Stimulated activated CD4-positive, alpha-beta T cell treated with anti-CD3 and anti-CD28 coated beads, Interleukin-15, amount 100 ng/mL, for 48 hours (primary cell): ENCODE measurements at regions not wholly inside any gene's neighbourhood (a gene's known extent, or its start where the extent isn't known, plus 50 kb on each side); places are given as distances from the start of the nearest gene placed in this dataset.

Experiments
- DNase-seq, 2 donors: peaks; one replicate each; pipeline ENCODE4 v3.0.0-alpha.2; 2020; ENCODE audit warnings: low read depth in 2 of 2

GRCh38 chr6:8218861-8219260, 116.5 kb upstream of the EEF1E1 start:
- no peak for DNase-seq

- no peak for DNase-seq
Measured at GRCh38 chr6:8215631-8216030, 113.3 kb upstream of the EEF1E1 start.

GRCh38 chr6:8213995-8214394, 111.6 kb upstream of the EEF1E1 start:
- no peak for DNase-seq

- no peak for DNase-seq
Measured at GRCh38 chr6:8212720-8213434, 110.5 kb upstream of the EEF1E1 start.

- DNase-seq, result no peak
Measured at GRCh38 chr6:8207869-8208191, 105.5 kb upstream of the EEF1E1 start.

GRCh38 chr6:8207191-8207868, 105.0 kb upstream of the EEF1E1 start:
- no peak for DNase-seq

GRCh38 chr6:8203337-8203736, 101.0 kb upstream of the EEF1E1 start:
- no peak for DNase-seq

- no peak for DNase-seq
Measured at GRCh38 chr6:8201679-8202078, 99.3 kb upstream of the EEF1E1 start.

GRCh38 chr6:8200255-8200654, 97.9 kb upstream of the EEF1E1 start:
- DNase-seq, result no peak

GRCh38 chr6:8195714-8196102, 93.4 kb upstream of the EEF1E1 start:
- DNase-seq, result no peak

GRCh38 chr6:8195040-8195713, 92.8 kb upstream of the EEF1E1 start:
- DNase-seq, result no peak

GRCh38 chr6:8194490-8194889, 92.1 kb upstream of the EEF1E1 start:
- no peak for DNase-seq

GRCh38 chr6:8193541-8193940, 91.2 kb upstream of the EEF1E1 start:
- no peak for DNase-seq

- no peak for DNase-seq
Measured at GRCh38 chr6:8192597-8192996, 90.2 kb upstream of the EEF1E1 start.

GRCh38 chr6:8192067-8192466, 89.7 kb upstream of the EEF1E1 start:
- DNase-seq, result no peak

GRCh38 chr6:8191629-8192028, 89.3 kb upstream of the EEF1E1 start:
- no peak for DNase-seq

GRCh38 chr6:8187209-8187608, 84.9 kb upstream of the EEF1E1 start:
- DNase-seq, result no peak

- no peak for DNase-seq
Measured at GRCh38 chr6:8182902-8183665, 80.7 kb upstream of the EEF1E1 start.

GRCh38 chr6:8181951-8182845, 79.8 kb upstream of the EEF1E1 start:
- DNase-seq, result no peak

GRCh38 chr6:8181160-8181881, 79.0 kb upstream of the EEF1E1 start:
- no peak for DNase-seq
